ENCODE measurements at regions not wholly inside any gene's neighbourhood (a gene's known extent, or its start where the extent isn't known, plus 50 kb on each side); places are given as distances from the start of the nearest gene placed in this dataset.

- Histone ChIP-seq H4K12ac (ENCODE audit: low read depth, low read length) (no peak overlapping the region), H3K27me3 (ENCODE audit: insufficient read depth, low read length) (no peaks in the 10 kb centered on the region), H2AK5ac (ENCODE audit: low read length) (no peak overlapping the region), H4K8ac (ENCODE audit: low read depth, low read length) (no peak overlapping the region), H3K4me2 (ENCODE audit: low read length) (no peak overlapping the region), H3K9ac (ENCODE audit: low read length) (no peak overlapping the region), H2AFZ (ENCODE audit: insufficient read depth, low read length, poor library complexity) (no peak overlapping the region), H2BK120ac (ENCODE audit: insufficient read depth, low read length, poor library complexity) (no peak overlapping the region), H2BK12ac (ENCODE audit: low read length) (no peak overlapping the region), H3K79me1 (ENCODE audit: low read length) (no peaks in the 10 kb centered on the region), H2BK5ac (ENCODE audit: low read depth, low read length, poor library complexity) (no peak overlapping the region), H3K18ac (ENCODE audit: low read length) (no peak overlapping the region), H3K4me1 (ENCODE audit: control insufficient read depth in 1 of 2, insufficient read depth in 2 of 2, low read length in 2 of 2) (no peaks in the 10 kb centered on the region), H3K9me3 (ENCODE audit: insufficient read depth, low read depth, low read length) (no peaks in the 10 kb centered on the region), H3K36me3 (ENCODE audit: control insufficient read depth in 1 of 2, insufficient read depth in 2 of 2, low read length in 2 of 2) (no peaks in the 10 kb centered on the region), H3K79me2 (ENCODE audit: control insufficient read depth, insufficient read depth, low read length, poor library complexity) (no peaks in the 10 kb centered on the region), H3K4me3 (ENCODE audit: low read depth, low read length) (no peak overlapping the region), H3K23ac (ENCODE audit: low read length) (no peak overlapping the region), H4K91ac (ENCODE audit: low read depth, low read length) (no peak overlapping the region), H3K14ac (ENCODE audit: low read length) (no peak overlapping the region), H3K4ac (ENCODE audit: low read depth, low read length) (no peak overlapping the region), H3K27ac (ENCODE audit: low read depth, low read length) (no peak overlapping the region)
- peak; percentile 51 to 80 for DNase-seq
- WGBS (ENCODE audit: extremely low coverage, insufficient coverage, insufficient read length): no CpG with 5 or more reads among the region's 2 CpGs
These were observed 101.8 kb downstream of the BOD1 start for GRCh38 chr5:173514661-173515060.

- Histone ChIP-seq H2BK120ac (ENCODE audit: insufficient read depth, low read length, poor library complexity) (no peak overlapping the region), H3K27me3 (ENCODE audit: insufficient read depth, low read length) (no peaks in the 10 kb centered on the region), H3K79me2 (ENCODE audit: control insufficient read depth, insufficient read depth, low read length, poor library complexity) (no peaks in the 10 kb centered on the region), H3K36me3 (ENCODE audit: control insufficient read depth in 1 of 2, insufficient read depth in 2 of 2, low read length in 2 of 2) (no peaks in the 10 kb centered on the region), H3K9me3 (ENCODE audit: insufficient read depth, low read depth, low read length) (no peaks in the 10 kb centered on the region), H3K4me1 (ENCODE audit: control insufficient read depth in 1 of 2, insufficient read depth in 2 of 2, low read length in 2 of 2) (no peaks in the 10 kb centered on the region), H3K4ac (ENCODE audit: low read depth, low read length) (no peak overlapping the region), H3K9ac (ENCODE audit: low read length) (no peak overlapping the region), H3K18ac (ENCODE audit: low read length) (no peak overlapping the region), H3K79me1 (ENCODE audit: low read length) (no peaks in the 10 kb centered on the region), H4K8ac (ENCODE audit: low read depth, low read length) (no peak overlapping the region), H4K12ac (ENCODE audit: low read depth, low read length) (no peak overlapping the region), H3K27ac (ENCODE audit: low read depth, low read length) (no peak overlapping the region), H2BK5ac (ENCODE audit: low read depth, low read length, poor library complexity) (no peak overlapping the region), H3K14ac (ENCODE audit: low read length) (no peak overlapping the region), H4K91ac (ENCODE audit: low read depth, low read length) (no peak overlapping the region), H3K4me2 (ENCODE audit: low read length) (no peak overlapping the region), H2AFZ (ENCODE audit: insufficient read depth, low read length, poor library complexity) (no peak overlapping the region), H3K4me3 (ENCODE audit: low read depth, low read length) (no peak overlapping the region), H3K23ac (ENCODE audit: low read length) (no peak overlapping the region), H2AK5ac (ENCODE audit: low read length) (no peak overlapping the region), H2BK12ac (ENCODE audit: low read length) (no peak overlapping the region)
- peak in 1 of 2 donors; percentile 70 for DNase-seq
These were observed 102.9 kb downstream of the BOD1 start for GRCh38 chr5:173513521-173513991.

- DNase-seq: no peak
- no peak overlapping the region for H3K23ac ChIP-seq (ENCODE audit: low read length)
- H3K14ac ChIP-seq (ENCODE audit: low read length): no peak overlapping the region
- H3K27me3 ChIP-seq (ENCODE audit: insufficient read depth, low read length): no peaks in the 10 kb centered on the region
- H3K9ac ChIP-seq (ENCODE audit: low read length): no peak overlapping the region
- H3K27ac ChIP-seq (ENCODE audit: low read depth, low read length): no peak overlapping the region
- H2BK120ac ChIP-seq (ENCODE audit: insufficient read depth, low read length, poor library complexity): no peak overlapping the region
- no peak overlapping the region for H3K18ac ChIP-seq (ENCODE audit: low read length)
- no peak overlapping the region for H2AFZ ChIP-seq (ENCODE audit: insufficient read depth, low read length, poor library complexity)
- no peak overlapping the region for H4K91ac ChIP-seq (ENCODE audit: low read depth, low read length)
- no CpG with 5 or more reads among the region's 5 CpGs for WGBS (ENCODE audit: extremely low coverage, insufficient coverage, insufficient read length)
- no peak overlapping the region for H2BK5ac ChIP-seq (ENCODE audit: low read depth, low read length, poor library complexity)
- H3K4ac ChIP-seq (ENCODE audit: low read depth, low read length): no peak overlapping the region
- H4K12ac ChIP-seq (ENCODE audit: low read depth, low read length): no peak overlapping the region
- H3K9me3 ChIP-seq (ENCODE audit: insufficient read depth, low read depth, low read length): no peaks in the 10 kb centered on the region
- no peaks in the 10 kb centered on the region for H3K79me2 ChIP-seq (ENCODE audit: control insufficient read depth, insufficient read depth, low read length, poor library complexity)
- no peak overlapping the region for H3K4me3 ChIP-seq (ENCODE audit: low read depth, low read length)
- no peak overlapping the region for H2AK5ac ChIP-seq (ENCODE audit: low read length)
- H2BK12ac ChIP-seq (ENCODE audit: low read length): no peak overlapping the region
- no peaks in the 10 kb centered on the region for H3K4me1 ChIP-seq (ENCODE audit: control insufficient read depth in 1 of 2, insufficient read depth in 2 of 2, low read length in 2 of 2)
- H3K36me3 ChIP-seq (ENCODE audit: control insufficient read depth in 1 of 2, insufficient read depth in 2 of 2, low read length in 2 of 2): no peaks in the 10 kb centered on the region
- no peaks in the 10 kb centered on the region for H3K79me1 ChIP-seq (ENCODE audit: low read length)
- no peak overlapping the region for H3K4me2 ChIP-seq (ENCODE audit: low read length)
- H4K8ac ChIP-seq (ENCODE audit: low read depth, low read length): no peak overlapping the region
These were observed 103.6 kb downstream of the BOD1 start for GRCh38 chr5:173512637-173513435.

GRCh38 chr5:173509060-173509459 lies 107.4 kb downstream of the BOD1 start:
- no peaks in the 10 kb centered on the region for H3K79me2 ChIP-seq (ENCODE audit: control insufficient read depth, insufficient read depth, low read length, poor library complexity)
- no CpG with 5 or more reads among the region's 3 CpGs for WGBS (ENCODE audit: extremely low coverage, insufficient coverage, insufficient read length)
- H3K4me2 ChIP-seq (ENCODE audit: low read length): no peak overlapping the region
- H3K23ac ChIP-seq (ENCODE audit: low read length): no peak overlapping the region
- no peak overlapping the region for H4K91ac ChIP-seq (ENCODE audit: low read depth, low read length)
- no peaks in the 10 kb centered on the region for H3K27me3 ChIP-seq (ENCODE audit: insufficient read depth, low read length)
- H3K4me1 ChIP-seq (ENCODE audit: control insufficient read depth in 1 of 2, insufficient read depth in 2 of 2, low read length in 2 of 2): no peaks in the 10 kb centered on the region
- H3K79me1 ChIP-seq (ENCODE audit: low read length): no peaks in the 10 kb centered on the region
- no peak overlapping the region for H4K12ac ChIP-seq (ENCODE audit: low read depth, low read length)
- H3K9ac ChIP-seq (ENCODE audit: low read length): no peak overlapping the region
- no peak overlapping the region for H3K27ac ChIP-seq (ENCODE audit: low read depth, low read length)
- H2BK12ac ChIP-seq (ENCODE audit: low read length): no peak overlapping the region
- H4K8ac ChIP-seq (ENCODE audit: low read depth, low read length): no peak overlapping the region
- H3K4ac ChIP-seq (ENCODE audit: low read depth, low read length): no peak overlapping the region
- H3K4me3 ChIP-seq (ENCODE audit: low read depth, low read length): no peak overlapping the region
- DNase-seq: no peak
- H2BK120ac ChIP-seq (ENCODE audit: insufficient read depth, low read length, poor library complexity): no peak overlapping the region
- no peak overlapping the region for H2BK5ac ChIP-seq (ENCODE audit: low read depth, low read length, poor library complexity)
- H3K9me3 ChIP-seq (ENCODE audit: insufficient read depth, low read depth, low read length): peaks cover 2% of the 10 kb centered on the region
- H3K18ac ChIP-seq (ENCODE audit: low read length): no peak overlapping the region
- H2AFZ ChIP-seq (ENCODE audit: insufficient read depth, low read length, poor library complexity): no peak overlapping the region
- H2AK5ac ChIP-seq (ENCODE audit: low read length): no peak overlapping the region
- H3K36me3 ChIP-seq (ENCODE audit: control insufficient read depth in 1 of 2, insufficient read depth in 2 of 2, low read length in 2 of 2): no peaks in the 10 kb centered on the region
- H3K14ac ChIP-seq (ENCODE audit: low read length): no peak overlapping the region
